ENCODE measurements at regions not wholly inside any gene's neighbourhood (a gene's known extent, or its start where the extent isn't known, plus 50 kb on each side); places are given as distances from the start of the nearest gene placed in this dataset.

GRCh38 chr18:59061914-59062642, 77.6 kb upstream of the SEC11C start:
- no peaks in the 10 kb centered on the region for H3K36me3 Mint-ChIP-seq (ENCODE audit: low read depth)
- H3K4me3 Mint-ChIP-seq: no peak overlapping the region
- intact Hi-C loops (cut with micrococcal nuclease): no loop called here
- H3K27me3 Mint-ChIP-seq (ENCODE audit: low read depth): peaks cover 9% of the 10 kb centered on the region
- CTCF ChIA-PET: interaction anchor here (1.0 to 7.2 kb wide), 4 partner anchors 9 to 281 kb away, joined by 3 to 75 read pairs (median 12); no protein-coding TSS in a partner anchor
- DNase-seq: no peak
- H3K4me1 Mint-ChIP-seq (ENCODE audit: low read depth): no peaks in the 10 kb centered on the region
- no peaks in the 10 kb centered on the region for H3K9me3 Mint-ChIP-seq
- H3K27ac Mint-ChIP-seq: no peak overlapping the region

GRCh38 chr18:59062643-59063006, 77.1 kb upstream of the SEC11C start:
- intact Hi-C loops (cut with micrococcal nuclease): no loop called here
- Mint-ChIP-seq H3K9me3 (no peaks in the 10 kb centered on the region), H3K36me3 (ENCODE audit: low read depth) (no peaks in the 10 kb centered on the region), H3K27ac (no peak overlapping the region), H3K4me3 (no peak overlapping the region), H3K27me3 (ENCODE audit: low read depth) (peaks cover 9% of the 10 kb centered on the region), H3K4me1 (ENCODE audit: low read depth) (no peaks in the 10 kb centered on the region)
- no peak for DNase-seq
- CTCF ChIA-PET: interaction anchor here (0.6 to 7.2 kb wide), 3 partner anchors 21 to 282 kb away, joined by 3 to 75 read pairs (median 3); no protein-coding TSS in a partner anchor

GRCh38 chr18:59063300-59063906, 76.3 kb upstream of the SEC11C start:
- Mint-ChIP-seq H3K4me3 (no peak overlapping the region), H3K27ac (no peak overlapping the region), H3K4me1 (ENCODE audit: low read depth) (no peaks in the 10 kb centered on the region), H3K27me3 (ENCODE audit: low read depth) (peaks cover 9% of the 10 kb centered on the region), H3K36me3 (ENCODE audit: low read depth) (no peaks in the 10 kb centered on the region), H3K9me3 (no peaks in the 10 kb centered on the region)
- no peak for DNase-seq
- intact Hi-C loops (cut with micrococcal nuclease): no loop called here
- CTCF ChIA-PET: interaction anchor here (0.6 to 7.2 kb wide), 3 partner anchors 88 to 283 kb away, joined by 3 to 75 read pairs (median 4); no protein-coding TSS in a partner anchor

GRCh38 chr18:59063912-59064311, 75.8 kb upstream of the SEC11C start:
- Mint-ChIP-seq H3K27me3 (ENCODE audit: low read depth) (peaks cover 9% of the 10 kb centered on the region), H3K4me1 (ENCODE audit: low read depth) (no peaks in the 10 kb centered on the region), H3K4me3 (no peak overlapping the region), H3K36me3 (ENCODE audit: low read depth) (no peaks in the 10 kb centered on the region), H3K27ac (no peak overlapping the region), H3K9me3 (no peaks in the 10 kb centered on the region)
- DNase-seq: no peak
- CTCF ChIA-PET: interaction anchor here (1.1 to 1.5 kb wide), 2 partner anchors 9 to 283 kb away, joined by 3 to 4 read pairs; no protein-coding TSS in a partner anchor
- intact Hi-C loops (cut with micrococcal nuclease): no loop called here

GRCh38 chr18:59065684-59066083, 74.0 kb upstream of the SEC11C start:
- H3K4me3 Mint-ChIP-seq: no peak overlapping the region
- no peaks in the 10 kb centered on the region for H3K36me3 Mint-ChIP-seq (ENCODE audit: low read depth)
- H3K27me3 Mint-ChIP-seq (ENCODE audit: low read depth): peaks cover 9% of the 10 kb centered on the region
- CTCF ChIA-PET: interaction anchor here (1.5 to 8.9 kb wide), 2 partner anchors 11 to 297 kb away, joined by 3 to 94 read pairs; no protein-coding TSS in a partner anchor
- no peak for DNase-seq
- H3K4me1 Mint-ChIP-seq (ENCODE audit: low read depth): no peaks in the 10 kb centered on the region
- intact Hi-C loops (cut with micrococcal nuclease): no loop called here
- no peaks in the 10 kb centered on the region for H3K9me3 Mint-ChIP-seq
- H3K27ac Mint-ChIP-seq: no peak overlapping the region

- intact Hi-C loops (cut with micrococcal nuclease): loop anchor here (2.0 kb wide), 1 partner anchor 539 kb away; no protein-coding TSS in a partner anchor
- Mint-ChIP-seq H3K4me3 (no peak overlapping the region), H3K27ac (no peak overlapping the region), H3K9me3 (no peaks in the 10 kb centered on the region), H3K4me1 (ENCODE audit: low read depth) (no peaks in the 10 kb centered on the region), H3K36me3 (ENCODE audit: low read depth) (no peaks in the 10 kb centered on the region), H3K27me3 (ENCODE audit: low read depth) (no peaks in the 10 kb centered on the region)
- DNase-seq: peak; percentile 35
- CTCF ChIA-PET: interaction anchor here (0.7 to 8.9 kb wide), 6 partner anchors 13 to 546 kb away, joined by 3 to 94 read pairs (median 4); no protein-coding TSS in a partner anchor
Observed at GRCh38 chr18:59067873-59068272, 71.8 kb upstream of the SEC11C start.

GRCh38 chr18:59068276-59069071, 71.2 kb upstream of the SEC11C start:
- Mint-ChIP-seq H3K4me1 (ENCODE audit: low read depth) (no peaks in the 10 kb centered on the region), H3K4me3 (no peak overlapping the region), H3K36me3 (ENCODE audit: low read depth) (no peaks in the 10 kb centered on the region), H3K27me3 (ENCODE audit: low read depth) (no peaks in the 10 kb centered on the region), H3K27ac (no peak overlapping the region), H3K9me3 (no peaks in the 10 kb centered on the region)
- DNase-seq: no peak
- intact Hi-C loops (cut with micrococcal nuclease): loop anchor here (2.0 kb wide), 1 partner anchor 540 kb away; no protein-coding TSS in a partner anchor
- CTCF ChIA-PET: interaction anchor here (0.6 to 8.9 kb wide), 8 partner anchors 12 to 300 kb away, joined by 3 to 94 read pairs (median 4); no protein-coding TSS in a partner anchor

GRCh38 chr18:59070181-59070912, 69.3 kb upstream of the SEC11C start:
- peak; percentile 88 for DNase-seq
- Mint-ChIP-seq H3K4me1 (ENCODE audit: low read depth) (no peaks in the 10 kb centered on the region), H3K9me3 (no peaks in the 10 kb centered on the region), H3K27me3 (ENCODE audit: low read depth) (no peaks in the 10 kb centered on the region), H3K27ac (no peak overlapping the region), H3K36me3 (ENCODE audit: low read depth) (no peaks in the 10 kb centered on the region), H3K4me3 (no peak overlapping the region)
- CTCF ChIA-PET: interaction anchor here (0.5 to 8.9 kb wide), 28 partner anchors 10 to 725 kb away, joined by 3 to 94 read pairs (median 4); no protein-coding TSS in a partner anchor
- intact Hi-C loops (cut with micrococcal nuclease): loop anchor here (1.0 to 5.0 kb wide), 3 partner anchors 289 to 668 kb away; no protein-coding TSS in a partner anchor

- no peaks in the 10 kb centered on the region for H3K36me3 Mint-ChIP-seq (ENCODE audit: low read depth)
- DNase-seq: no peak
- H3K27ac Mint-ChIP-seq: no peak overlapping the region
- no peak overlapping the region for H3K4me3 Mint-ChIP-seq
- no peaks in the 10 kb centered on the region for H3K27me3 Mint-ChIP-seq (ENCODE audit: low read depth)
- intact Hi-C loops (cut with micrococcal nuclease): loop anchor here (5.0 kb wide), 1 partner anchor 671 kb away; no protein-coding TSS in a partner anchor
- CTCF ChIA-PET: interaction anchor here (0.6 to 8.9 kb wide), 6 partner anchors 11 to 304 kb away, joined by 3 to 94 read pairs (median 14); no protein-coding TSS in a partner anchor
- no peaks in the 10 kb centered on the region for H3K4me1 Mint-ChIP-seq (ENCODE audit: low read depth)
- no peaks in the 10 kb centered on the region for H3K9me3 Mint-ChIP-seq
Observed at GRCh38 chr18:59072727-59073421, 66.8 kb upstream of the SEC11C start.

- intact Hi-C loops (cut with micrococcal nuclease): no loop called here
- H3K4me3 Mint-ChIP-seq: no peak overlapping the region
- no peaks in the 10 kb centered on the region for H3K9me3 Mint-ChIP-seq
- CTCF ChIA-PET: interaction anchor here (0.5 to 1.4 kb wide), 3 partner anchors 178 to 394 kb away, joined by 3 to 4 read pairs (median 4); no protein-coding TSS in a partner anchor
- H3K4me1 Mint-ChIP-seq (ENCODE audit: low read depth): no peaks in the 10 kb centered on the region
- H3K27me3 Mint-ChIP-seq (ENCODE audit: low read depth): no peaks in the 10 kb centered on the region
- no peak for DNase-seq
- H3K27ac Mint-ChIP-seq: no peak overlapping the region
- H3K36me3 Mint-ChIP-seq (ENCODE audit: low read depth): no peaks in the 10 kb centered on the region
Observed at GRCh38 chr18:59075923-59076322, 63.8 kb upstream of the SEC11C start.

GRCh38 chr18:59079264-59079663, 60.4 kb upstream of the SEC11C start:
- no peak for DNase-seq
- Mint-ChIP-seq H3K27me3 (ENCODE audit: low read depth) (peaks cover 12% of the 10 kb centered on the region), H3K27ac (no peak overlapping the region), H3K9me3 (no peaks in the 10 kb centered on the region), H3K36me3 (ENCODE audit: low read depth) (no peaks in the 10 kb centered on the region), H3K4me3 (no peak overlapping the region), H3K4me1 (ENCODE audit: low read depth) (peaks cover 4% of the 10 kb centered on the region)
- intact Hi-C loops (cut with micrococcal nuclease): no loop called here
- CTCF ChIA-PET: interaction anchor here (1.9 kb wide), 1 partner anchor 10 kb away, joined by 5 read pairs; no protein-coding TSS in a partner anchor
